HG03039 (cell line): ENCODE measurements at regions not wholly inside any gene's neighbourhood (a gene's known extent, or its start where the extent isn't known, plus 50 kb on each side); places are given as distances from the start of the nearest gene placed in this dataset.
"Not testable (repeated sequence)": the region's sequence is repeated elsewhere in the genome, so short reads cannot be mapped to it uniquely, and the experiment has no call there.

ENCODE experiments used
- ATAC-seq: cut with Tn5 transposase; IDR thresholded peaks from one replicate; pipeline ENCODE4 v1.9.1; 2021; ENCODE audit warnings: mild to moderate bottlenecking, moderate library complexity; ENCODE audit not compliant: unreplicated experiment

GRCh38 chr9:63912451-63912850 lies 1372.6 kb downstream of the FOXD4L5 start:
- not testable (repeated sequence) for ATAC-seq

GRCh38 chr9:63909076-63909475 lies 1375.9 kb downstream of the FOXD4L5 start:
- ATAC-seq: not testable (repeated sequence)

GRCh38 chr9:63899637-63900190 lies 1385.3 kb downstream of the FOXD4L5 start:
- not testable (repeated sequence) for ATAC-seq

GRCh38 chr9:63881386-63881785 lies 1403.6 kb downstream of the FOXD4L5 start:
- not testable (repeated sequence) for ATAC-seq

- not testable (repeated sequence) for ATAC-seq
These were observed 1408.6 kb downstream of the FOXD4L5 start for GRCh38 chr9:63876380-63876779.

- no peak for ATAC-seq
These were observed 1425.4 kb downstream of the FOXD4L5 start for GRCh38 chr9:63859475-63860215.

GRCh38 chr9:63859090-63859474 lies 1425.9 kb downstream of the FOXD4L5 start:
- not testable (repeated sequence) for ATAC-seq

DNA sequence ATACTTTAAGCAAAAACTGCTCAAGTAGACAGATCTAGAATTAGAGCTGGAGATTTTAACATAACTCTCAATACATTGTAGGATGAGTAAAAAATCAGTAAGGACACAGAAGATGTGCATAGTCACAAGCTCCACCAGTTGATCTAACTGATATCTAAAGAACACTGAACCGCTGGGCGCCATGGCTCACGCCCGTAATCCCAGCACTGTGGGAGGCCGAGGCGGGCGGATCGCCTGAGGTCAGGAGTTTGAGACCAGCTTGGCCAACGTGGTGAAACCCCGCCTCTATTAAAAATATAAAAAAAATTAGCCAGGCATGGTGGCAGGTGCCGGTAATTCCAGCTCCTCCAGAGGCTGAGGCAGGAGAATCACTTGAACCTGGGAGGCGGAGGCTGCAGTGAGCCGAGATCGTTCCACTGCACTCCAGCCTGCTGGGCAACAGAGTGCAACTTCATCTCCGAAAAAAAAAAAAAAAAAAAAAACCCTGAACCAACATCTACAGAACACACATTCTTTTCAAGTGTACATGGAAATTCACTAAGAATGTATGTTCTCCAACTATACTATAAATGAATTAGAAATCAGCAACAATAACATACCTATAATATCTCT lies 1431.8 kb downstream of the FOXD4L5 start:
- not testable (repeated sequence) for ATAC-seq

DNA sequence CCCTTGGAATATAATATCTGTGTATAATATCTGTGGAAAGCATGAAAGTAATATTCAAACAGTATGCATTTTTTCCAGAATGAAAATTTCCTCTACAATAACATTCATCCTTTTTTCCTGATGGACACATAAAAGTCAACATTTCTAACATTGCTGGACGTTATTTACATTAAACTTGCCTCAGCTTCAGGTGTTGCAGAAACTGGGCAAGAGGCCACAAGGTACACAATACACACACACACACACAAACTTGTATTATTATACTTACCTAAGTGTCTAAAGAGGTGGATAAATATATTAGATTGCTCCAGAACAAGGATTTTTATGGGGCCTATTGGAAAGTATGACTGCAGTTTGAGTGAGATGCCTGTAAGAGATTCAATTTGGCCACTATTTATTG lies 1460.2 kb downstream of the FOXD4L5 start:
- not testable (repeated sequence) for ATAC-seq

GRCh38 chr9:63823375-63824201 lies 1461.4 kb downstream of the FOXD4L5 start:
- peak; percentile 41 for ATAC-seq

- not testable (repeated sequence) for ATAC-seq
These were observed 1462.2 kb downstream of the FOXD4L5 start for GRCh38 chr9:63822615-63823374.

DNA sequence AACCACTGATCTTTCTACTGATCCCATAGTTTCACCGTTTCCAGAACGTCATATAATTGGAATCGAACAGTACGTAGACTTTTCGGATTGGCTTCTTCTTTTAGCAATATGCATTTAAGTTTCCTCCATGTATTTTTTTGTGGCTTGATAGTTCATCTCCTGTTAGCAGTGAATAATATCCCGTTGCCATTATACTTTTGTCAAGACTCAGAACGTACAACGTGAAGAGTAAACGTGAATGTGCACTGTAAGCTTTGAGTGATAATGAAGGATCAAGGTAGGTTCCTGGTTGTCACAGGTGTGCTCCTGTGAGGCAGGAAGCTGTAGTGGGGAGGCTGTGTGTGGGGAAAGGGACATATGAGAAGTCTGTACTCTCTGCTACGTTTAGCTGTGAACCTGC lies 1463.7 kb downstream of the FOXD4L5 start:
- ATAC-seq: not testable (repeated sequence)

DNA sequence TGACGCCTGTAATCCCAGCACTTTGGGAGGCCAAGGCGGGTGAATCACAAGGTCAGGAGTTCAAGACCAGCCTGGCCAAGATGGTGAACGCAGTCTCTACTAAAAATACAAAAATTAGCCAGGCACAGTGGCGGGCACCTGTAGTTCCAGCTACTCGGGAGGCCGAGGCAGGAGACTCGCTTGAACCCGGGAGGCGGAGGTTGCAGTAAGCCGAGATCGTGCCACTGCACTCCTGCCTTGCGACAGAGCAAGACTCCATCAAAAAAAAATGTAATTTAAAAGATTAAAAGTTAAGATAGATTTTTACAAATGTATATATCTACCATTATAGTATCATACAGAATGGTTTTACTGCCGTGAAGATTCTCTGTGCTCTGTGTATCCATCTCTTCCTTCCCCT lies 1464.1 kb downstream of the FOXD4L5 start:
- not testable (repeated sequence) for ATAC-seq

DNA sequence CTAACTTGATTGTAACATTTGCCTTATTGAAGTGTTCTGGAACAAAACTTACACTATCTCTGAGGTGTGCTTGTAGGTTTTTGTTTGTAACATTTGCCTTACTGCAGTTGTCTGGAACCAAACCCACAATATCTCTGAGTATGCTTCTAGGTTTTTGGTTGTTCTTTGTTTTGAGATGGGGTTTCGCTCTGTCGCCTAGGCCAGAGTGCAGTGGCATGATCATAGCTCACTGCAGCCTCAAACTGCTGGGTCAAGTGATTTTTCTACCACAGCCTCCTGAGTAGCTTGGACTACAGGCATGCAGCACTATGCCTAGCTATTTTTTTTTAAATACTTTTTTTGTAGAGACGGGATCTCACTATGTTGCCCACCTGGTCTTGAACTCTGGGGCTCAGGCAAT lies 1464.6 kb downstream of the FOXD4L5 start:
- ATAC-seq: not testable (repeated sequence)

GRCh38 chr9:63817622-63818518 lies 1467.1 kb downstream of the FOXD4L5 start:
- ATAC-seq: peak; percentile 41

- peak; percentile 77 for ATAC-seq
These were observed 1468.0 kb downstream of the FOXD4L5 start for GRCh38 chr9:63816751-63817621.

GRCh38 chr9:63814970-63815669 lies 1469.9 kb downstream of the FOXD4L5 start:
- ATAC-seq: not testable (repeated sequence)
